ENCODE measurements at regions not wholly inside any gene's neighbourhood (a gene's known extent, or its start where the extent isn't known, plus 50 kb on each side); places are given as distances from the start of the nearest gene placed in this dataset.

- WGBS, 2 donors = 65 to 75% methylated on average over 3 of the region's 3 CpGs
- Histone ChIP-seq H3K36me3 (no peaks in the 10 kb centered on the region), H3K27ac (no peak overlapping the region), H3K9me3 (no peaks in the 10 kb centered on the region), H3K27me3 (no peaks in the 10 kb centered on the region), H3K4me3 (no peak overlapping the region), H3K4me1 (peaks cover 0 to 15% (median 0%) of the 10 kb centered on the region in 9 donors)
- intact Hi-C loops (cut with DNase I) = no loop called here
- DNase-seq = no peak
- no peak for TF ChIP-seq CTCF (IDR thresholded peaks at IDR 0.05)
- no peak for ATAC-seq
Observed at GRCh38 chr5:98637557-98637956, 135.9 kb upstream of the RGMB start.

GRCh38 chr5:98638111-98638510 is 135.4 kb upstream of the RGMB start:
- H3K4me1 ChIP-seq = peaks cover 0 to 15% (median 0%) of the 10 kb centered on the region in 9 donors
- no peak for TF ChIP-seq CTCF (IDR thresholded peaks at IDR 0.05)
- intact Hi-C loops (cut with DNase I) = no loop called here
- no peak overlapping the region for H3K27ac ChIP-seq
- no peaks in the 10 kb centered on the region for H3K9me3 ChIP-seq
- H3K27me3 ChIP-seq = no peaks in the 10 kb centered on the region
- H3K36me3 ChIP-seq = no peaks in the 10 kb centered on the region
- DNase-seq = no peak
- no peak overlapping the region for H3K4me3 ChIP-seq
- ATAC-seq = no peak
- WGBS, 2 donors = 63 to 73% methylated on average over 2 of the region's 2 CpGs

GRCh38 chr5:98638701-98639100 is 134.8 kb upstream of the RGMB start:
- WGBS, 2 donors = 51 to 52% methylated on average over 1 of the region's 1 CpG
- no peak for ATAC-seq
- H3K4me3 ChIP-seq = no peak overlapping the region

GRCh38 chr5:98639274-98639673 is 134.2 kb upstream of the RGMB start:
- ATAC-seq (no peak), DNase-seq (no peak)
- H3K9me3 ChIP-seq = no peaks in the 10 kb centered on the region
- no peaks in the 10 kb centered on the region for H3K27me3 ChIP-seq
- no peak overlapping the region for H3K27ac ChIP-seq
- peaks cover 0 to 15% (median 0%) of the 10 kb centered on the region in 9 donors for H3K4me1 ChIP-seq
- H3K4me3 ChIP-seq = no peak overlapping the region
- 57 to 70% methylated on average over 2 of the region's 2 CpGs for WGBS, 2 donors
- no peaks in the 10 kb centered on the region for H3K36me3 ChIP-seq
- intact Hi-C loops (cut with DNase I) = no loop called here
- TF ChIP-seq CTCF (IDR thresholded peaks at IDR 0.05) = no peak

More at GRCh38 chr5:98638701-98639100, 134.8 kb upstream of the RGMB start:
- DNase-seq = no peak
- H3K9me3 ChIP-seq = no peaks in the 10 kb centered on the region
- peaks cover 0 to 15% (median 0%) of the 10 kb centered on the region in 9 donors for H3K4me1 ChIP-seq
- no peaks in the 10 kb centered on the region for H3K27me3 ChIP-seq
- H3K36me3 ChIP-seq = no peaks in the 10 kb centered on the region
- intact Hi-C loops (cut with DNase I) = no loop called here
- no peak overlapping the region for H3K27ac ChIP-seq
- no peak for TF ChIP-seq CTCF (IDR thresholded peaks at IDR 0.05)
